HFFc6 (cell line): ENCODE measurements at regions not wholly inside any gene's neighbourhood (a gene's known extent, or its start where the extent isn't known, plus 50 kb on each side); places are given as distances from the start of the nearest gene placed in this dataset.

Source experiments
- DNase-seq: peaks from one replicate; pipeline ENCODE4 v3.0.0-alpha.2; 2018
- H3K27ac Mint-ChIP-seq: 2 replicates; pipeline ENCODE4 v1.8.0; 2020; ENCODE audit warnings: mild to moderate bottlenecking, mixed read lengths
- H3K27me3 Mint-ChIP-seq: 2 replicates; pipeline ENCODE4 v1.8.0; 2021; ENCODE audit warnings: mild to moderate bottlenecking, moderate library complexity, mixed read lengths; ENCODE audit not compliant: insufficient read depth
- H3K36me3 Mint-ChIP-seq: 2 replicates; pipeline ENCODE4 v1.8.0; 2021; ENCODE audit warnings: low read depth, mixed read lengths
- H3K4me1 Mint-ChIP-seq: 2 replicates; pipeline ENCODE4 v1.8.0; 2020; ENCODE audit warnings: low read depth, mixed read lengths
- H3K4me3 Mint-ChIP-seq: 2 replicates; pipeline ENCODE4 v1.8.0; 2020; ENCODE audit warnings: mild to moderate bottlenecking, moderate library complexity, mixed read lengths
- H3K9me3 Mint-ChIP-seq: 2 replicates; pipeline ENCODE4 v1.8.0; 2020; ENCODE audit warnings: mild to moderate bottlenecking, mixed read lengths
- CTCF ChIP-seq: fragments of 200-600 bp; sonication (generic); IDR thresholded peaks from 2 replicates; pipeline ENCODE4 v1.5.0; 2021; ENCODE audit warnings: antibody characterized with exemption, mild to moderate bottlenecking

- Mint-ChIP-seq H3K27ac (no peak overlapping the region), H3K27me3 (no peaks in the 10 kb centered on the region), H3K4me1 (no peaks in the 10 kb centered on the region), H3K36me3 (no peaks in the 10 kb centered on the region), H3K4me3 (no peak overlapping the region), H3K9me3 (peaks cover 38% of the 10 kb centered on the region)
- DNase-seq: no peak
- TF ChIP-seq CTCF: no peak
Measured at GRCh38 chr5:106957336-106957735, 713.4 kb downstream of the EFNA5 start.

GRCh38 chr5:106956886-106957285, 713.9 kb downstream of the EFNA5 start:
- no peaks in the 10 kb centered on the region for H3K36me3 Mint-ChIP-seq
- DNase-seq: no peak
- peaks cover 36% of the 10 kb centered on the region for H3K9me3 Mint-ChIP-seq
- no peak overlapping the region for H3K4me3 Mint-ChIP-seq
- H3K27me3 Mint-ChIP-seq: no peaks in the 10 kb centered on the region
- TF ChIP-seq CTCF: no peak
- no peak overlapping the region for H3K27ac Mint-ChIP-seq
- H3K4me1 Mint-ChIP-seq: no peaks in the 10 kb centered on the region

GRCh38 chr5:106956187-106956586, 714.5 kb downstream of the EFNA5 start:
- Mint-ChIP-seq H3K27ac (no peak overlapping the region), H3K4me3 (no peak overlapping the region), H3K4me1 (no peaks in the 10 kb centered on the region), H3K36me3 (no peaks in the 10 kb centered on the region), H3K9me3 (peaks cover 38% of the 10 kb centered on the region), H3K27me3 (no peaks in the 10 kb centered on the region)
- TF ChIP-seq CTCF: no peak
- no peak for DNase-seq

- H3K27ac Mint-ChIP-seq: no peak overlapping the region
- no peaks in the 10 kb centered on the region for H3K36me3 Mint-ChIP-seq
- TF ChIP-seq CTCF: no peak
- no peak for DNase-seq
- no peak overlapping the region for H3K4me3 Mint-ChIP-seq
- peaks cover 40% of the 10 kb centered on the region for H3K9me3 Mint-ChIP-seq
- no peaks in the 10 kb centered on the region for H3K27me3 Mint-ChIP-seq
- H3K4me1 Mint-ChIP-seq: no peaks in the 10 kb centered on the region
Measured at GRCh38 chr5:106940986-106941385, 729.8 kb downstream of the EFNA5 start.

GRCh38 chr5:106940301-106940846, 730.4 kb downstream of the EFNA5 start:
- H3K27ac Mint-ChIP-seq: no peak overlapping the region
- H3K27me3 Mint-ChIP-seq: no peaks in the 10 kb centered on the region
- H3K9me3 Mint-ChIP-seq: peaks cover 40% of the 10 kb centered on the region
- no peak for TF ChIP-seq CTCF
- no peak overlapping the region for H3K4me3 Mint-ChIP-seq
- no peak for DNase-seq
- no peaks in the 10 kb centered on the region for H3K4me1 Mint-ChIP-seq
- no peaks in the 10 kb centered on the region for H3K36me3 Mint-ChIP-seq

GRCh38 chr5:106923409-106923808, 747.3 kb downstream of the EFNA5 start:
- no peak for TF ChIP-seq CTCF
- H3K4me1 Mint-ChIP-seq: no peaks in the 10 kb centered on the region
- H3K4me3 Mint-ChIP-seq: no peak overlapping the region
- H3K36me3 Mint-ChIP-seq: no peaks in the 10 kb centered on the region
- H3K27me3 Mint-ChIP-seq: no peaks in the 10 kb centered on the region; the same call in 1 of the 2 replicates
- H3K9me3 Mint-ChIP-seq: peaks cover 40% of the 10 kb centered on the region
- H3K27ac Mint-ChIP-seq: no peak overlapping the region
- no peak for DNase-seq
